HG03108 (cell line): ENCODE measurements at regions not wholly inside any gene's neighbourhood (a gene's known extent, or its start where the extent isn't known, plus 50 kb on each side); places are given as distances from the start of the nearest gene placed in this dataset.
"Not testable (repeated sequence)": the region's sequence is repeated elsewhere in the genome, so short reads cannot be mapped to it uniquely, and the experiment has no call there.

Experiments
- ATAC-seq: cut with Tn5 transposase; IDR thresholded peaks from one replicate; pipeline ENCODE4 v1.9.1; 2021; ENCODE audit warnings: moderate library complexity; ENCODE audit not compliant: unreplicated experiment

GRCh38 chr5:56632199-56632598 lies 183.2 kb upstream of the MAP3K1 start:
- no peak for ATAC-seq

GRCh38 chr5:56631719-56632118 lies 183.6 kb upstream of the MAP3K1 start:
- no peak for ATAC-seq

GRCh38 chr5:56628616-56629015 lies 186.7 kb upstream of the MAP3K1 start:
- ATAC-seq = not testable (repeated sequence)

- ATAC-seq = no peak
These were observed 189.8 kb upstream of the MAP3K1 start for GRCh38 chr5:56625541-56625940.

GRCh38 chr5:56624751-56625150 lies 190.6 kb upstream of the MAP3K1 start:
- ATAC-seq = no peak

- ATAC-seq = no peak
These were observed 193.2 kb upstream of the MAP3K1 start for GRCh38 chr5:56622141-56622540.

GRCh38 chr5:56620903-56621677 lies 194.3 kb upstream of the MAP3K1 start:
- no peak for ATAC-seq

- ATAC-seq = no peak
These were observed 197.4 kb upstream of the MAP3K1 start for GRCh38 chr5:56617998-56618397.

- ATAC-seq = no peak
These were observed 198.7 kb upstream of the MAP3K1 start for GRCh38 chr5:56616454-56617160.

GRCh38 chr5:56615361-56616153 lies 199.8 kb upstream of the MAP3K1 start:
- ATAC-seq = no peak

GRCh38 chr5:56612759-56613158 lies 202.6 kb upstream of the MAP3K1 start:
- no peak for ATAC-seq

GRCh38 chr5:56612353-56612752 lies 203.0 kb upstream of the MAP3K1 start:
- ATAC-seq = no peak

- no peak for ATAC-seq
These were observed 205.2 kb upstream of the MAP3K1 start for GRCh38 chr5:56610093-56610698.

GRCh38 chr5:56608217-56608925 lies 207.0 kb upstream of the MAP3K1 start:
- ATAC-seq = no peak

- ATAC-seq = no peak
These were observed 207.8 kb upstream of the MAP3K1 start for GRCh38 chr5:56607551-56607950.

- ATAC-seq = no peak
These were observed 208.3 kb upstream of the MAP3K1 start for GRCh38 chr5:56607074-56607473.

GRCh38 chr5:56606192-56606591 lies 209.2 kb upstream of the MAP3K1 start:
- ATAC-seq = no peak

- ATAC-seq = no peak
These were observed 210.1 kb upstream of the MAP3K1 start for GRCh38 chr5:56605231-56605630.

- no peak for ATAC-seq
These were observed 213.7 kb upstream of the MAP3K1 start for GRCh38 chr5:56601641-56602071.

- no peak for ATAC-seq
These were observed 216.4 kb upstream of the MAP3K1 start for GRCh38 chr5:56598941-56599340.

- no peak for ATAC-seq
These were observed 219.2 kb upstream of the MAP3K1 start for GRCh38 chr5:56596155-56596554.
